RWPE1 (cell line): ENCODE measurements at regions not wholly inside any gene's neighbourhood (a gene's known extent, or its start where the extent isn't known, plus 50 kb on each side); places are given as distances from the start of the nearest gene placed in this dataset.
A peak's percentile ranks its signal among the peaks of the same experiment; 100 is the strongest.
"Not testable (repeated sequence)": the region's sequence is repeated elsewhere in the genome, so short reads cannot be mapped to it uniquely, and the experiment has no call there.

Experiments used
- CTCF ChIA-PET: fragments of 350-600 bp; sonication (Branson Sonifier 250); formaldehyde crosslinking; extraction: SDS; loops from one replicate; lab custom pipeline; 2021; lab: Yijun Ruan, JAX
- POLR2A ChIA-PET: fragments of 400-600 bp; formaldehyde crosslinking; extraction: SDS; loops from one replicate; lab custom pipeline; 2020; ENCODE audit warnings: antibody characterized with exemption; ENCODE audit not compliant: low non-redundant PET; lab: Yijun Ruan, JAX
- DNase-seq: peaks from one replicate; pipeline ENCODE4 v3.0.0; 2012; ENCODE audit warnings: low spot score
- H3K27ac ChIP-seq: fragments of 450-650 bp; 2 replicates; pipeline ENCODE4 v1.5.1; 2017
- TF ChIP-seq, protein P1 (sequence below): fragments of 450-650 bp; conservative IDR thresholded peaks from 2 replicates; pipeline ENCODE4 v1.5.1; 2017; ENCODE audit warnings: low read depth, mild to moderate bottlenecking

GRCh38 chr1:234853906-234854644, 244.1 kb upstream of the IRF2BP2 start:
- ChIA-PET CTCF (interaction anchor here (0.6 kb wide), 1 partner anchor 103 kb away, joined by 5 read pairs; no protein-coding TSS in a partner anchor), POLR2A (no interaction called here)
- no peak for DNase-seq

GRCh38 chr1:234852659-234853058, 242.7 kb upstream of the IRF2BP2 start:
- no peak overlapping the region for H3K27ac ChIP-seq
- TF ChIP-seq, protein P1, sequence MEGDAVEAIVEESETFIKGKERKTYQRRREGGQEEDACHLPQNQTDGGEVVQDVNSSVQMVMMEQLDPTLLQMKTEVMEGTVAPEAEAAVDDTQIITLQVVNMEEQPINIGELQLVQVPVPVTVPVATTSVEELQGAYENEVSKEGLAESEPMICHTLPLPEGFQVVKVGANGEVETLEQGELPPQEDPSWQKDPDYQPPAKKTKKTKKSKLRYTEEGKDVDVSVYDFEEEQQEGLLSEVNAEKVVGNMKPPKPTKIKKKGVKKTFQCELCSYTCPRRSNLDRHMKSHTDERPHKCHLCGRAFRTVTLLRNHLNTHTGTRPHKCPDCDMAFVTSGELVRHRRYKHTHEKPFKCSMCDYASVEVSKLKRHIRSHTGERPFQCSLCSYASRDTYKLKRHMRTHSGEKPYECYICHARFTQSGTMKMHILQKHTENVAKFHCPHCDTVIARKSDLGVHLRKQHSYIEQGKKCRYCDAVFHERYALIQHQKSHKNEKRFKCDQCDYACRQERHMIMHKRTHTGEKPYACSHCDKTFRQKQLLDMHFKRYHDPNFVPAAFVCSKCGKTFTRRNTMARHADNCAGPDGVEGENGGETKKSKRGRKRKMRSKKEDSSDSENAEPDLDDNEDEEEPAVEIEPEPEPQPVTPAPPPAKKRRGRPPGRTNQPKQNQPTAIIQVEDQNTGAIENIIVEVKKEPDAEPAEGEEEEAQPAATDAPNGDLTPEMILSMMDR = no peak
- CTCF ChIA-PET = no interaction called here
- POLR2A ChIA-PET = no interaction called here
- no peak for DNase-seq

More at GRCh38 chr1:234853906-234854644, 244.1 kb upstream of the IRF2BP2 start:
- H3K27ac ChIP-seq = no peak overlapping the region
- TF ChIP-seq, protein P1 = no peak

DNA sequence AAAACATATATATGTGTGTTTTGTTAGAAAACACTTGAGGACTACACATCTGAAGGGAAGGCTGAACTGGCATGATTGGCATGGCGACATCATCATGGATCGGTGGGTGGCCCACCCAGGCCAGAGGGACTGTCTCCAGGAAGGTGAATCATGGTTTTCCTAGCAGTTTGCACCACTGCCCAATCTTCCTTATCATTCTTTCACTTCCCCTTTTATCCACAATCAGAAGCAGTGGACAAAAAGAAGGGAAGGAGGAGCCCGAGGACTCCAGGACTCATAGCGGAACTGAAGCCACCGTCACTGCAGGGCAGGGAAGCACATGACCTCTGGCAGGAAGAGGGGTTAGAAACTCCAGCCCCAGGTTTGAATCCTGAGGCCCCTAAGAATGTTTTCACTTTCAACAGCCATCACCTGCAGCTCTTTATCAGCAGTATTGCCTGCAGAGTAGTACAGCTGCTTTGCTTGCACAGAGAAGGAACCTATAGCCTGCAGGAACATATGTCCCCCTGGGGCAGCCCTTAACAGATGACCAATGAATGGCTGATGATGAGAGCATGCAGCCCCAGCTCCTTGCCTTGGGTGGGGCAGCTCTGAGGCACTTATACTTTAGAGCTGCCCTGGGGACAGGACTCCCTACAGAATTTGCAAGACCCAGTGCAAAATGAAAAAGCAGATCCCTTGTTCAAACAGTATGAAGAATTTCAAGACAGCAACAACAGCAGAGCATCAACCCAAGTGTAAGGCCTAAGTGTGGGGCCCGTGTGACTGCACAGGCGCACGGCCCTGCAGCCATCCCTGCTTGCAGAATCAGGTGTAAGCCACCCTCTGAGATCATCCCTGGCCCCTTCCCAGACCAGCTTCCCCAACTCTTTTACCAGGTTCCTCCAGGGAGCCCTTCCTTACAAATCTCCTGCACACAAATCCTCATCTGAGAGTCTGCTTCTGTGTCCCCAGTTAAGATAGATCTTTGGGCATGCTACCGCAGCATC, 241.8 kb upstream of the IRF2BP2 start:
- H3K27ac ChIP-seq = peak overlapping the region; percentile 13; the same call in 1 of the 2 replicates
- ChIA-PET CTCF (no interaction called here), POLR2A (no interaction called here)
- TF ChIP-seq, protein P1 = no peak
- DNase-seq = no peak

GRCh38 chr1:234849832-234850231, 239.9 kb upstream of the IRF2BP2 start:
- ChIA-PET CTCF (no interaction called here), POLR2A (no interaction called here)
- no peak overlapping the region for H3K27ac ChIP-seq
- no peak for DNase-seq
- TF ChIP-seq, protein P1 = no peak

- CTCF ChIA-PET = no interaction called here
- peak; percentile 29 for DNase-seq
- H3K27ac ChIP-seq = no peak overlapping the region
Observed at GRCh38 chr1:234848972-234849649, 239.1 kb upstream of the IRF2BP2 start.

DNA sequence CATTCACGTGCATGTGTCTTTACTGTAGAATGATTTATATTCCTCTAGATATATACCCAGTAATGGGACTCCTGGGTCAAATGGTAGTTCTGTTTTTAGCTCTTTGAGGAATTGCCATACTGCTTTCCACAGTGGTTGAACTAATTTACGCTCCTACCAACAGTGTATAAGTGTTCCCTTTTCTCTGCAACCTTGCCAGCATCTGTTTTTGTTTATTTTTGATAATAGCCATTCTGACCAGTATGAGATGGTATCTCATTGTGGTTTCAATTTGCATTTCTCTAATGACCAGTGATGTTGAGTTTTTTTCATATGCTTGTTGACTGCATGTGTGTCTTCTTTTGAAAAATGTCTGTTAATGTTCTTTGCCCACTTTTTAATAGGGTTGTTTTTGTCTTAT, 236.8 kb upstream of the IRF2BP2 start:
- POLR2A ChIA-PET, CTCF ChIA-PET, DNase-seq, H3K27ac ChIP-seq: not testable (repeated sequence)

More at GRCh38 chr1:234848972-234849649, 239.1 kb upstream of the IRF2BP2 start:
- POLR2A ChIA-PET = no interaction called here
- TF ChIP-seq, protein P1 = no peak
